ENCODE measurements at regions not wholly inside any gene's neighbourhood (a gene's known extent, or its start where the extent isn't known, plus 50 kb on each side); places are given as distances from the start of the nearest gene placed in this dataset.
"Not testable (repeated sequence)": the region's sequence is repeated elsewhere in the genome, so short reads cannot be mapped to it uniquely, and the experiment has no call there.

DNA sequence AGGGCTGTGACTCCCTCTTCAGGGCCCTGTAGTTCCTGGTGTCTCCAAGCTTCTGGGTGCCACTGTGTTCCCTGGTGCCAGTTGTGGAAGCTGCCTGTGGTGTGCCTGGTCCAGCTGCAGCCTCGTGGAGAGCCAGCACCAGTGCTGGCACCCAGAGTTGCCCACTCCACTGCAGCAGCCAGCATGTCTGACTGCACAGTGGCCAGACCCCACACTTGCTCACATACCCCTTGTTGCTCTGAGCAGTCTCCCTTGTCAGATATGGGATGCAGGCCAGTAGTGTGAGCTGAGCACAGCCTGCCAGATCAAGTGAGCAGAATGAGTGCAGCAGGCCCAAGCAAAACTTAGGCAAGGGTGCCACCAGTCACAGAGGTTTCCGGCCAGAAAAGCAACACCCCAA is 108.6 kb downstream of the ZMAT1 start:
- DNase-seq (ENCODE audit: low read depth in 1 of 2, low spot score in 1 of 2): no peak

- not testable (repeated sequence) for DNase-seq (ENCODE audit: low read depth in 1 of 2, low spot score in 1 of 2)
Measured at GRCh38 chrX:101817739-101818138, 114.1 kb downstream of the ZMAT1 start.

DNA sequence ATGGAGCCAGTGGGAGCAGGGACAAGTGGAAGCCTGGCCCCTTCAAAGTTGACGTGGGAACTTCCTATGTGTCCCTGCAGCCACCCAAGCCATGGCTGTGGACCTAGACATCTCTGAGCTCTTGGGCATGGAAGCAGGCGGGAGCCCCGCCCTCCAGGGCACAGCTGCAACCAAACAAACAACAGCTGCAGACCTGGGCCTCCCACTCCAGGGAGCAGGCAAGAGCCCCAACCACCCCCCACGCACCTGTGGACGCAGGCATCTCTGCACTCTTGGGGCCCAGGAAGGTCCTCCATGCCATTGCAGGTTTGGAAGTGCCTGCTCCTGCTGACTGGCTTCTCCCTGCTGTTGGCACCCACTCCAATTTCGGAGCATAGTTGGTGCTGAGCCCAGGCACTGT is 118.6 kb downstream of the ZMAT1 start:
- no peak for DNase-seq (ENCODE audit: low read depth in 1 of 2, low spot score in 1 of 2)

- no peak for DNase-seq (ENCODE audit: low read depth in 1 of 2, low spot score in 1 of 2)
Measured at GRCh38 chrX:101803451-101803850, 128.4 kb downstream of the ZMAT1 start.

GRCh38 chrX:101799387-101799786 is 132.4 kb downstream of the ZMAT1 start:
- DNase-seq (ENCODE audit: low read depth in 1 of 2, low spot score in 1 of 2): peak; percentile 9 to 77

DNA sequence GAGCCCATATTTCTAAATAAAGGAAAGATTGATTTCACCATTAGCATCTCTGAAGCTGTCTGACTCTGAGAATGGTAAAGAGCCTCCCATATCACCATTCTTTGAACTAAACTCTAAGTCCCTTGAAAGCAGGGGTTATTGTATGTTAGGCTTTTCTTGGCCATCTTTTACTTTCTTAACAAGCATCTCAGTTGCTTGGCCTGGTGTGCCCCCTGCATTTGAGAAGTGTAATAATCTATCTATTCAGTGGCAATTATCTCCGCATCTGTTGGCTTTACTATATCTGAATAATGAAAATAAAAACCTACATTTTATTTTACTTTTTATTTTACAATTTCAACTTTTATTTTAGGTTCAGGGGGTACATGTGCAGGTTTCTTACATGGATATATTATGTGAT is 128.3 kb upstream of the ARMCX2 start:
- no peak for DNase-seq (ENCODE audit: low read depth in 1 of 2, low spot score in 1 of 2)

DNA sequence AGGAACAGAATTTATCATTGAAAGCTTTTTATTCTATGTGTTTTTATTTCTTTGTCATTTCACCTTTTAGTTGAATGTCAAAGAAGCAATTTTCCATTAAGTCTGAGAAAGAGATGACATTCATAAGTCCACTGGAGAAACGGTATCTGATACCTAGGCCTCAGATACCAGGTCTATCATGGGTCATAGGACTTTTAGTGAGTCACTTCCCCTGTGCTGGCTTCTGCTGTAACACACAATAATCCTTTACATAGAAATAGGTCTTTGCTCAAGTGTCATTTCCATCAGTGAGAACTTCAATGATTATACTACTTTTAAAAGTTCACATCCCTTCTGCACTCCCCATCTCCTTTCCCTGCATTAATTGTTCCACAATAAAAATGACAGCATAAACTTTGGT is 125.5 kb upstream of the ARMCX2 start:
- no peak for DNase-seq (ENCODE audit: low read depth in 1 of 2, low spot score in 1 of 2)

GRCh38 chrX:101780421-101780820 is 120.8 kb upstream of the ARMCX2 start:
- not testable (repeated sequence) for DNase-seq (ENCODE audit: low read depth in 1 of 2, low spot score in 1 of 2)

- DNase-seq (ENCODE audit: low read depth in 1 of 2, low spot score in 1 of 2): no peak
Measured at GRCh38 chrX:101774340-101774739, 114.7 kb upstream of the ARMCX2 start.

GRCh38 chrX:101764538-101764937 is 104.9 kb upstream of the ARMCX2 start:
- DNase-seq (ENCODE audit: low read depth in 1 of 2, low spot score in 1 of 2): no peak

DNA sequence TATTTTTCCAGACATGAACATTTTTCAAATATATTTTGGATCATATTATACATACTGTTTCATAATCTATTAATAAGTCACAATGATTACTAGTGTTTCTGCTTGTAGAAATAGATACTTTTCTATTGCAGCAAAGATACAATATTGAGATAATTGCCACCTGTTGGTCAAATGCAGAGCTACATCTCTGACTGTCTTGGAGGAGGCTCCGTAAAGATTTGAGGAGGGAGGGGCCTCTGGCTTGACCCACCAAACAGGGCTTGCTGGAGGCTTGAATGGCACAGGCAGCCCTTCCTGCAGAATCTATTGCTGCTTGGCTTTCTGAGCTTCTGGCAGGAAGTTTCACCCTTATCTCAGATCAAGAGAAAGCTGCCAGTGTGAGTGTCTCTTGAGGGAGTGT is 99.3 kb upstream of the ARMCX2 start:
- DNase-seq (ENCODE audit: low read depth in 1 of 2, low spot score in 1 of 2): peak in 1 of 2 donors; percentile 7

DNA sequence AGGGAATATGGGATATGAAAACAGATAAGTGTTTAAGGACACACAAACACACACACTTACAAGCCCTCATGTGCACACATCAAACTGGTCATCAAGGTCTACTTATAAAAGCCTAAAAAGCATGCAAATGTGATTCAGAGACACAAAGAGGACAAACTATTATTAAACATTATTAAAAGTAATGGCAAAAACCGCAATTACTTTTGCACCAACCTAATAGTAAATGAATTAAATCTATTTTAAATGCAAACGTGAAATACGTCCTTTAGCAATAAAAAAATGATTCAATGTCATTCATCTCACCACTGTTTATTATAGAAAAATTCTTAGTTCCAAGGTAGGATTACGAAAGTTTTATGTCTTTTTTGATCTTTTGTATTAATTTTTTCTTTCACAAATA is 91.1 kb upstream of the ARMCX2 start:
- no peak for DNase-seq (ENCODE audit: low read depth in 1 of 2, low spot score in 1 of 2)

DNA sequence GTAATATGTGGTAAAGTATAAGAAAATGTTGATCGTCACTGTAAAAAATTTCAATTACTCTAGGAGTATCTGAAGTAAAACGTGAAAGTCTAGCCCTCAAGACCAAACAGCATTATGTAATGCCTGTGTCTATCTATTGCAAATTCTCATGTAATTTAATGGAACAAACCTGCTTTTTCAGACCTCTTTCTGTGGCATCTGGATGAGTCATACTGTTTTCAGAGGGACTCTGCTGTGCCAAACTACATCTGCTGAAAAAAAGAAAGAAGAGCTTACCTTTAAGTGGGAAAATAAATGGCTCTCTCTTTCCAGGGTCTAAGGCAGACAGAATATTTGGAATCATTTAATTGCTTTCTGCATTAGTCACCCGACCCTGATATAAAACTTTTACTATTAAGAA is 89.8 kb upstream of the ARMCX2 start:
- DNase-seq (ENCODE audit: low read depth in 1 of 2, low spot score in 1 of 2): no peak

- DNase-seq (ENCODE audit: low read depth in 1 of 2, low spot score in 1 of 2): no peak
Measured at GRCh38 chrX:101745046-101745445, 85.4 kb upstream of the ARMCX2 start.

DNA sequence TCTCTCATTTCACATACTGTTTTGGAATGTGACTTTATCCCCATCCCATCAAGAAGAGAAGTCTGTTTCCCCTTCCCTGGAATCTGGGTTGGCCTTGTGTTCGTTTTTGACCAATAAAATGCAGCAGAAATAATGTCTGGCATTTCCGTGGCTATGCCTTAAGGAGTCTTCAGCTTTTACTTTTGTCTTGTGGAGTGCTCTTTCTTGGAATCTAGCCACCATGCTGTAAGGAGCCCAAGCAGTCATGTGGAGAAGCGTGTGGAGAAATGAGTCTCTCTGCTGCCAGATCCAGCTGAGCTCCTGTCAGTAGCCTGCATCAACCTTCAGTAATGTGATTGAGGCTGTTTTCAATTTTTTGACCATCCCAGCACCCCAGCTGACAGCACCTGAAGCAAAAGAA is 84.4 kb upstream of the ARMCX2 start:
- DNase-seq (ENCODE audit: low read depth in 1 of 2, low spot score in 1 of 2): no peak

DNA sequence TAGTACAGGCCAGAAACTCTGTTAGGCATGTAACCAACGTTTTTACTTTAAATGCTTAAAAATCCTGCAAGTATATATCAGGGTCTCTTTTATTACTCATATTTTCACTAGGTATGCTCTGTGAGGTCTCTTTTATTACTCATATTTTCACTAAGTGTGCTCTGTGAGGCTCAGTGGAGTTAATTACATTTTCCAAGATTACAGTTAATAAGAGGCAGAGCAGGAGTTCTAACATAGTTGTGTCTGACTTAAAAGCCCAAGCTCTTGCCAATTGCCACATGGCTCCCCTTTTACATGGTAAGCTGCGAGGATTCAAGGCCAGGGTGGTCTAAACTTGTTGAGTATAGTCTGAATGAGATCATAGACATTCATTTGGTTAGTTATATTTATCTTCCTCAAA is 81.0 kb upstream of the ARMCX2 start:
- no peak for DNase-seq (ENCODE audit: low read depth in 1 of 2, low spot score in 1 of 2)

GRCh38 chrX:101738867-101739266 is 79.2 kb upstream of the ARMCX2 start:
- not testable (repeated sequence) for DNase-seq (ENCODE audit: low read depth in 1 of 2, low spot score in 1 of 2)

- not testable (repeated sequence) for DNase-seq (ENCODE audit: low read depth in 1 of 2, low spot score in 1 of 2)
Measured at GRCh38 chrX:101738411-101738810, 78.8 kb upstream of the ARMCX2 start.

GRCh38 chrX:101736651-101737050 is 77.0 kb upstream of the ARMCX2 start:
- no peak for DNase-seq (ENCODE audit: low read depth in 1 of 2, low spot score in 1 of 2)

DNA sequence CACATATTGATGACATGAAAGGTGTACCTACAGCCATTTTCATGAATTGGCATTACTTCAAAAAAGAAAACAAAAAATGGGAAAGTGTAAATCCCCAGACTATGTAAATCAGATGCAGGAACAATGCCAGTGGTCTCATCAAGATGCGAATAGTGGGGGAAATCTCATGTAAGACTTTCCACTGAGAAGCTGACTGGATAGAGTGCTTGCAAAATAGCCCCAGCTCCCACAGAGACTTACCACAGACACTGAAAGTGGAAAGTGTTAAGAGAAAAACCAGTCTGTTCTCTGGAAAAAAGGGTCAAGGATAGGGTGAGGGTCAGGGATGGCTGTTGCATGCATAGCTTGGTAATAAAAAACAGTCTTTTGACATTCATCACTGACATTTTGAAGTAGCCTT is 73.2 kb upstream of the ARMCX2 start:
- no peak for DNase-seq (ENCODE audit: low read depth in 1 of 2, low spot score in 1 of 2)

DNA sequence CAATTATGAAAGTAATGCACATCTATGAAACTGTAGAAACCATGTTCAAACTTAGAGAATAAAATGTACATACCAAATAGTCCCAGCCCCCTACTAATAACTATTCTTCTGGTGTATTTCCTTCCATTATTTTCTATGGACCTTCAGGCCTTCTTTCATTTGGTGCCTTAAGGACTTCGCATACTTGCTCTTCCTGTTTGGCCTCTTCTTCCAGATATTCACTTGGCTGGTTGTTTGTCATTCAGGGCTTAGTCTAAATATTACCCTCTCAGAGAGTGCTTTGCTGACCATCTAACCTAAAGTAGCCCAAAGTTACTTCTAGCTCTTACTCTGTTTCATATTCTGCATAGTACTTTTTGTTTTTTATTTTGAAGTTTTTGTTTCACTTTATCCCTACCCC is 70.3 kb upstream of the ARMCX2 start:
- DNase-seq (ENCODE audit: low read depth in 1 of 2, low spot score in 1 of 2): no peak

Measured in activated CD4-positive, alpha-beta T cell treated with anti-CD3 and anti-CD28 coated beads, Interleukin-2, amount 50 U/mL, for 24 hours (primary cell).